ENCODE measurements at regions not wholly inside any gene's neighbourhood (a gene's known extent, or its start where the extent isn't known, plus 50 kb on each side); places are given as distances from the start of the nearest gene placed in this dataset.

GRCh38 chr7:81459485-81459884 is 310.4 kb downstream of the HGF start:
- no peak for TF ChIP-seq CTCF (optimal IDR thresholded peaks at IDR 0.05 in 1 of 3, IDR thresholded peaks at IDR 0.05 in 1 of 3, conservative IDR thresholded peaks at IDR 0.05 in 1 of 3; ENCODE audit: extremely low read depth in 1 of 3, insufficient read depth in 2 of 3, low read length in 3 of 3)
- TF ChIP-seq EZH2 (IDR thresholded peaks at IDR 0.05; ENCODE audit: low read length) = no peak
